ENCODE measurements at regions not wholly inside any gene's neighbourhood (a gene's known extent, or its start where the extent isn't known, plus 50 kb on each side); places are given as distances from the start of the nearest gene placed in this dataset.
"Not testable (repeated sequence)": the region's sequence is repeated elsewhere in the genome, so short reads cannot be mapped to it uniquely, and the experiment has no call there.

- peak; percentile 75 for DNase-seq
Observed at GRCh38 chr1:239952348-239953308, 139.1 kb upstream of the FMN2 start.

- no peak for DNase-seq
Observed at GRCh38 chr1:239954836-239955235, 136.8 kb upstream of the FMN2 start.

- DNase-seq, result no peak
Observed at GRCh38 chr1:239955431-239955830, 136.3 kb upstream of the FMN2 start.

GRCh38 chr1:239956263-239956662 lies 135.4 kb upstream of the FMN2 start:
- DNase-seq, result no peak

GRCh38 chr1:239958063-239958462 lies 133.6 kb upstream of the FMN2 start:
- no peak for DNase-seq

GRCh38 chr1:239960366-239960765 lies 131.3 kb upstream of the FMN2 start:
- no peak for DNase-seq

- DNase-seq, result no peak
Observed at GRCh38 chr1:239963856-239964255, 127.8 kb upstream of the FMN2 start.

GRCh38 chr1:239976130-239976968 lies 115.3 kb upstream of the FMN2 start:
- peak; percentile 71 for DNase-seq

- DNase-seq, result no peak
Observed at GRCh38 chr1:239977416-239977815, 114.3 kb upstream of the FMN2 start.

- DNase-seq, result no peak
Observed at GRCh38 chr1:239979456-239979855, 112.2 kb upstream of the FMN2 start.

GRCh38 chr1:239982762-239983161 lies 108.9 kb upstream of the FMN2 start:
- DNase-seq, result no peak

- no peak for DNase-seq
Observed at GRCh38 chr1:239985044-239985443, 106.6 kb upstream of the FMN2 start.

- DNase-seq, result no peak
Observed at GRCh38 chr1:239987103-239987745, 104.5 kb upstream of the FMN2 start.

GRCh38 chr1:239989990-239990389 lies 101.7 kb upstream of the FMN2 start:
- no peak for DNase-seq

GRCh38 chr1:239992566-239992965 lies 99.1 kb upstream of the FMN2 start:
- DNase-seq, result not testable (repeated sequence)

- DNase-seq, result no peak
Observed at GRCh38 chr1:239993366-239993765, 98.3 kb upstream of the FMN2 start.

- no peak for DNase-seq
Observed at GRCh38 chr1:239995281-239995680, 96.4 kb upstream of the FMN2 start.

- DNase-seq, result no peak
Observed at GRCh38 chr1:239997160-239997514, 94.5 kb upstream of the FMN2 start.

- peak; percentile 83 for DNase-seq
Observed at GRCh38 chr1:239997515-239998311, 94.0 kb upstream of the FMN2 start.

- no peak for DNase-seq
Observed at GRCh38 chr1:239998312-239998649, 93.4 kb upstream of the FMN2 start.

- DNase-seq, result no peak
Observed at GRCh38 chr1:239999170-239999569, 92.5 kb upstream of the FMN2 start.

GRCh38 chr1:240000634-240001033 lies 91.0 kb upstream of the FMN2 start:
- no peak for DNase-seq
